A204.1 (cell line): ENCODE measurements at regions not wholly inside any gene's neighbourhood (a gene's known extent, or its start where the extent isn't known, plus 50 kb on each side); places are given as distances from the start of the nearest gene placed in this dataset.

Experiments used
- FAIRE-seq: peaks from 2 replicates; lab custom pipeline; 2012; peaks lifted over from hg19 to GRCh38; lab: Jason Lieb, UNC

- peak; percentile 40 for FAIRE-seq
Observed at GRCh38 chr5:81855591-81855990, 104.7 kb upstream of the SSBP2 start.

- no peak for FAIRE-seq
Observed at GRCh38 chr5:81854915-81855314, 104.0 kb upstream of the SSBP2 start.

DNA sequence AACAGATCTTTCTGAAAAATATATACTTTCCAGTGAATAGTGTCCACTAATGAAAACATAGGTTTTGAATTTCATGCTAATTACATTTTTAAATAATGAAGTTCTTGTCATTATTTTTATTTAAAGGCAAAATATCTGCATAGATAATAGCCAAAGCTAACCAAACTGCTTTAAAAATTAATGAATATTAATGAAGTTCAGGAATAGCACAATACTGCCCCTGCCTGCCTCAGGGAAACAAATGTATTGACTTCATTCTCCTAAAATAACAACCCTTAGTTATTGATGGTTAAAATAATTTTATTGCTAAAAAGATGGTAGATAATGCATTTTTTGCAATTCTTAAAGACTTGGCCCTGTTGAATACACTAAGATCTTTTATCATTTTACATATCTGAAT lies 103.6 kb upstream of the SSBP2 start:
- FAIRE-seq: peak; percentile 80

DNA sequence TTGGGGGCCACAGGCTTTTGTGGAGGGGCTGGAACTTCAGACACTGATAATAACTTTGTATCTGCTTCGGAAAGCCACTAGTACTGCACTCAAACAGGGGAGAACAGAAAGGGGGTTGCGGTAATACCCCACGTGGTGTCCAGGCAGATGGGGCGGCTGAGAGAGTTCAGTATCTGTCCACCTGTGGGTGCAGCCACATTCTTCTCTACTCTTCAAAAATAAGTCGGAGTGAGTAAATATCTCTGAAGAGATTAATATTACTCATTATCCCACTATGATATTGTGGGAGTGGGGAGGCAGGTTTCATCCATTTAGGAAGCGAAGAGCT lies 102.1 kb upstream of the SSBP2 start:
- no peak for FAIRE-seq

DNA sequence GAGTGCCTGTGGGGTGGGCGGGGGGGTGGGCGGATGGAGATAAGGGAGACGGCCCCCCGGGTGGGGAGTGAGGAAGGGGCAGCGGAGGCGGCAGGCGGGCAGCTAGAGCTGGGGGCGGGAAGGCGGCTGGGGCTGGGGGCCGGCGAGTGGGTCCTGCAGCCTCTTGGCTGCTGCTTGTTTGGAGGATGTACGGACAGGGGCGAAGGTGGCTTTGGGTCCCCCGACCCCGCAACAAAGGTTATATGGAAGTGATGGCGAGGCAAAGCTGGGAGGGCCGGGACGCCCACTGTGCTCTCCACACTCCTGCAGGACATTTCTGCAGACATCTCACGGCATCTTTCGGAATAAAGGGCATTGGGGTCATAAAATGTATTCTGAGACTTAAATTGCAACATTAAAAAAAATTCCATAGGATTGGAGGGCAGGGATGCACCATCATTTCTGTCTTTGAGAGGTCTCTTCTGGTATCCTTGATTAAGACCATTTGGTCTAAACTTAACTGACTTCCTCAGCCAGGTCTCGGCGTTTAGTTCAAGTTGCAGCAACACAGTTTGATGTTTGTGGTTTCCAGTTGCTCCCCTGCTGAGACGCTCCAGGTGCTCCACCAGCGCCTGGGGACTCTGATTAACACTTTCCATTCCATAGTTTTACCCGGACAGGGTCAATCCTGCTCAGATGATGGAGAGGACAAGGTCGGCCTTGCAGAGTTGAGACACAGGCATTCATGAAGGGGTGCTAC lies 101.6 kb upstream of the SSBP2 start:
- peak; percentile 93 for FAIRE-seq

GRCh38 chr5:81851481-81852178 lies 100.7 kb upstream of the SSBP2 start:
- FAIRE-seq: peak; percentile 48

- FAIRE-seq: no peak
Observed at GRCh38 chr5:81850501-81851357, 99.8 kb upstream of the SSBP2 start.

DNA sequence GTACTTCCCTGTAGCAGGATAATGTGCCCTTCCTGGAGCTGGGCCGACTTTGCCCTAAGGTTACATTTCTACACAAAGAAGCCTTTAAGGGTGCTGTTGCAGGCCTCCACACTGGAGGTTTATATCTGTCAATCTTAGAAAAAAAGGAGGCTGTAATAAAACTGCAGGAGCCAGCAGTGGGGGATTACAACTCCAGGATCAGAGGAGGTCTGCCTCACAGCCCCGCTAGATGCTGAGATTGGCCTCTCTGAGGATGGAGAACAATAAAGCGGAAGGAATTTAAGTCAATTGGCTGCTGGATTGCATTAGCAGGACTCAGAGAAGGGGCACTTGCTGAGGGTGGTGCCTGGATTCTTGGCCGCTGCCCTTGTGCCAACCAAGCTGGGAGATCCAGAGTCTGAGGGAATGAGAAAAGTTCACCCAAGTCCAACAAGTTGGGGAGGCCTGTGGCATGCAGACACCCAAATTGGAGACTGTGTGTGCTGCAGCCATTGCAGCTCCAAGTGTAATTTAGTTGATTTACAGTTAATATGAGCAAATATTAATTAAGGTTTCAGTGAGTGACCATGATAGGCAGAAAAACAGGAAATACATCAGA lies 99.0 kb upstream of the SSBP2 start:
- FAIRE-seq: no peak

GRCh38 chr5:81848362-81848880 lies 97.5 kb upstream of the SSBP2 start:
- FAIRE-seq: no peak

DNA sequence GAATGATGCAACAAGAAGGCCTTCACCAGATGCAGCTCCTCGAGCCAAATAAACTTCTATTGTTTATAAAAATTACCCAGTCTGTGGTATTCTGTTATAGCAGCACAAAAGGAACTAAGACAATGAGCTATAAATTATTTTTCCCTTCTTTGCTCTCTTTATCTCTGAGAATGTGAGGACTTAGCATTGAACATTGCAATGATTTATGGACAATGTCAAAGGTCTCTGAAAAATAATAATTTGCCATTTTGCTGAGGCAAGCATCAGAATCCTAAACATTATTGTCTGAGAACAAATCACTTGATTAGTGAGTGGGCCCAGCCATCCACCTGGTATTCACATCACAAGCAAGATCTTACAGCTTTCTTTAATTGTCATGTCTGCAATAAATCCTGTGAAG lies 95.4 kb upstream of the SSBP2 start:
- no peak for FAIRE-seq

DNA sequence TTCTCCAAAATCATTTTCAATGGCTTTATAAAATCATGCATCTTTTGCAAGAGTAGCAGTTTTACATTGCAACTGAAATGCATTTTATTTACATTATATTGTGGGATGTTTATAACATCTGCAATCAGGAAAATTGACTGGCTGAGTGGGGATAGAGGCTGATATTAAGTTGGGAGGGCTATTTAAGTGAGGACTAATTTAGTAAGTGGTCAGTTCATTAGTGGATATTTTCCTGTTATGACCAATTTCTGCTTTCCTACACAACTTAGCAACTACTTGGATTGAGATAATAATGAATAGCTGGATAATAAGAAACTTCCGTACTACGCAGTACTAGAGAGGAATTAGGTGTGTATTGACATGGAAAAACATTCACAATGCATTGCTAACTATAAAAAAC lies 92.9 kb upstream of the SSBP2 start:
- no peak for FAIRE-seq

DNA sequence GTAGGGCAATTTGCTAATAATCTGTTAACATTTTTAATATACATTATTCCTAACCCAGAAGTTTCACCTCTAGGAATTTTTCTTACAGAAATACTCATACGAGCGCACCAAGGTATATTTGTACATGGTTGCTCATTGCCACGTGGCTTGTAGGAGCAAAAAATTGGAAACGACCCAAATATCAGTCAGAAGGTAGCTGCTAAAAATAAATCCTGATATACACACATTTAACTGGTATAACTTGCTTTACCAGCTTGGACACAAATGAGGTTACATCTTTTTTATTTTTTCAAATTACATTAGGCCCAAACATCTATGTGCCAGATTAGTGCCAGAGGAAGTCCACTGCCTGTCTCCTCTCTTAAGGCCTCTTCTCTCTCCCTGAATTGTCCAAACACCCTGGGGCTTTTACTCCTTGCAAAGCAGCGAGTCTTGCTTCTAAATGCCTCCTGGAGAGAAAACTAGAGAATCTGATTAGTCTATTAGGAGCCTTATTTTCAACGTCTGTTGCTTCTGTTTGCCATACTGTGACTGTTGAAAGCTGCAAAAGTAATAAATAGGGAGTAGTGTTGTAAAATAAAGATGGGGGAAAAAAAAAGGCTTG lies 92.0 kb upstream of the SSBP2 start:
- no peak for FAIRE-seq

GRCh38 chr5:81839034-81839433 lies 88.1 kb upstream of the SSBP2 start:
- no peak for FAIRE-seq

GRCh38 chr5:81838307-81838906 lies 87.5 kb upstream of the SSBP2 start:
- no peak for FAIRE-seq

- no peak for FAIRE-seq
Observed at GRCh38 chr5:81837667-81838306, 86.9 kb upstream of the SSBP2 start.

GRCh38 chr5:81835814-81836367 lies 85.0 kb upstream of the SSBP2 start:
- no peak for FAIRE-seq

DNA sequence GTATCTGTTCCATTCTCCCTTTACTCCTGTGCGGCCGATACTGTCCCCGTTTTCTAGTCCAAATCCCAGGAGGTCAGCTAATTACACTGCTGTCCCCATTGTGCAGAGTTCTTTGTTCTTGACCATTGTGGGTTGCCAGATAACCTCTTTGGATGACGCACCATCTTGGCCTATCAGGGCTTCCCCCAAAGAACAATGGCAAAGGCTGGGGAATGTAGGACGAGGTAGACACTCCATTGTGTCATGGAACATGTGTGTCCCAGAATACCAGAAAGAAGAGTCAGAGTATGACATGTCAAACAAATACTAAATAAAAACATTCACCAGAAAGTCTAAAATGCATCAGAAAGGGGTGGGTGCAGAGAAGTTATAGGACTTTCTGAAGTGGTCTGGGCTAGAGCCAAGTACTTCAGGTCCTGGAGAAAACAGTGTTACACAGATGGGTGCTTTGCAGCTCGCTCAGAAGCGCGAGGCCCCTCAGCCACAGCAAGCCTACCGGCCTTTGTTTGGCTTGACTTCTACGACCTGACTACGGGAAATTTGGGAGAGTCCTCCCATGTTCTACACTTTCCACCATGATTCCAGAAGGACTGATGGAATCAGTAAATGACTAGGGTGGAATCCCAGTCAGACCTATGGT lies 83.2 kb upstream of the SSBP2 start:
- FAIRE-seq: no peak

DNA sequence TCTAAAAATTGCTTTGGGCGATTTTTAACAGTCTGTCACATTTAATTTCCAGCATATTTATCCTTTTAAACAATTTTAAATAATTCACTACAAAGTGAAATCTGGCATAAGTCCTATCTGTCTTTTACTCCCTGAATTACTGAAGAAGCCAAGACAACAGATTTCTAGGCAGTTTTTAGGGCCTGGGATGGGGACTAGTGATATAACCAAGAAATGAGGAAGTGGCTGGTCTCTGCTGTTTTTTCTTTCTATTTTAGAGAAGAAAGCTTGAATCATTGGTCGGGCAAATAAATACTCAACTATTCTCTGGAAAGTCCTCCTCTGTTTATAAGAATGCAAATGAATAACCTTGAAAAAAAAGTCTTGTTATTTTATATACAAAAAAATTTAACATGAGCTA lies 79.7 kb upstream of the SSBP2 start:
- FAIRE-seq: no peak

DNA sequence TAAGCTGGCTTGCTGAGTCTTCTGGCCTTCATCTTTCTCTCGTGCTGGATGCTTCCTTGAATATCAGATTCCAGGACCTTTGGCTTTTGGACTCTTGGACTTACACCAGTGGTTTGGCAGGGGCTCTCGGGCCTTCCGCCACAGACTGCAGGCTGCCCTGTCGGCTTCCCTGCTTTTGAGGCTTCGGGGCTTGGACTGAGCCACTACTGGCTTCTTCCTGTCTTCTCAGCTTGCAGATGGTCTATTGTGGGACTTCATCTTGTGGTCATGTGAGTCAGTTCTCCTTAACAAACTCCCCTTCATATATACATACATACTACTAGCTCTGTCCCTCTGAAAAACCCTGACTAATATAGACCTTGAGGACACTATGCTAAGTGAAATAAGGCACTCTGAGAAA lies 78.3 kb upstream of the SSBP2 start:
- FAIRE-seq: no peak

DNA sequence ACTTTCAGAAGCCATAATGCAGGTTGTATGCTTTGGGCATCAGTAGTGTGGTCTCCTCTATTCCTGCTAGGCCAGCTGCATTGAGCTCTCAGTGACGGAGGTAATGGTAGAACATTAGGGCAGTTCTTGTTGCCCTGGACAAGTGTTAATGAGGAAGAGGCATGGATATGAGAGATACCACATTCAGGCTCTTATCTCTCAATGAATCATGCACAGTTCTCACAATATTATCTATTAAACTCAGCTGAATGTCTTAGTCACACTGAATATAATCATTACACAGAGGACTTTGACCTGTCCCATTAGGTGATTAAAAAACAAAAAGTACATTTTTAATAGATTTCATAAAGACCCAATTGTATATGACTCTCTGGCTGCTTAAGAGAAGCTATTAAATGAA lies 76.6 kb upstream of the SSBP2 start:
- FAIRE-seq: no peak
